Peyer's patch (tissue), 4 donors: ENCODE measurements at regions not wholly inside any gene's neighbourhood (a gene's known extent, or its start where the extent isn't known, plus 50 kb on each side); places are given as distances from the start of the nearest gene placed in this dataset.

Source experiments
- DNase-seq, 3 donors: peaks; one replicate each; pipeline ENCODE4 v3.0.0-alpha.2; 2017 to 2019
- H3K27ac ChIP-seq, 4 donors: fragments of 200-600 bp; sonication (generic); one replicate each; pipeline ENCODE4 v1.5.1; 2016 to 2019
- H3K27me3 ChIP-seq, 2 donors: fragments of 200-600 bp; sonication (generic); one replicate each; pipeline ENCODE4 v1.5.1; 2019
- H3K36me3 ChIP-seq, 3 donors: fragments of 200-600 bp; sonication (generic); one replicate each; pipeline ENCODE4 v1.5.1; 2016 to 2019
- H3K4me1 ChIP-seq, 4 donors: fragments of 200-600 bp; sonication (generic); one replicate each; pipeline ENCODE4 v1.5.1; 2016 to 2019
- H3K4me3 ChIP-seq, 4 donors: fragments of 200-600 bp; sonication (generic); 1 replicate in 3 of 4; 2 replicates in 1 of 4; pipeline ENCODE4 v1.5.1; 2016 to 2019; ENCODE audit warnings: mild to moderate bottlenecking in 1 of 4
- H3K9me3 ChIP-seq, 4 donors: fragments of 200-600 bp; sonication (generic); one replicate each; pipeline ENCODE4 v1.5.1; 2016 to 2019; ENCODE audit warnings: mild to moderate bottlenecking in 1 of 4
- POLR2A ChIP-seq, 2 donors: fragments of 450-650 bp; IDR thresholded peaks; one replicate each; pipeline ENCODE4 v1.5.1; 2017; ENCODE audit warnings: antibody characterized with exemption in 2 of 2, mild to moderate bottlenecking in 2 of 2, moderate library complexity in 2 of 2
- TF ChIP-seq, protein P1 (sequence below), 6 experiments: fragments of 450-650 bp in 4 of 6; fragments of 200-600 bp in 2 of 6; sonication (generic) in 1 of 6; IDR thresholded peaks; one replicate each; pipeline ENCODE4 v1.5.1; 2017 to 2019; ENCODE audit warnings: antibody characterized with exemption in 6 of 6, mild to moderate bottlenecking in 3 of 6, moderate library complexity in 1 of 6

DNA sequence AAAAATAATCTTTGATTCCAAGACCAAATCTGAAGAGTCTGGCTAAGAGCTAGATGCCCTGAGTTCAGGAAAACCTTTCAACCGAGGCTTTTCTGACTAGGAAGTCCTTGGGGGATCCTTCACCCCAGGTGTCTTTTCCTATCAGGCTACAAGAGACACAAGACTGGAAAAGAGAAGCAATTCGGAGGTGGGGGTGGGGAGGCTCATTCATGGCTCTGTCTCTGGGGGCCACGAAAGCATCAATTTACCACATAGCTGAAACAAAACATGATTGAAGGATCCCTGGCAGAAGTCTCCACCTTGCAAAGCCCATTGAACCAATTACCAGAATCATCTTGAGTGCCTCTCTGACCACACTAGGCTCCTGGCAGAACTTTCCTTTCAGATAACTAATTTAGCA, 239.8 kb upstream of the SALL1 start:
- H3K36me3 ChIP-seq = no peaks in the 10 kb centered on the region
- H3K9me3 ChIP-seq = no peaks in the 10 kb centered on the region
- no peaks in the 10 kb centered on the region for H3K4me1 ChIP-seq
- H3K4me3 ChIP-seq = no peak overlapping the region
- DNase-seq = no peak
- TF ChIP-seq, protein P1, sequence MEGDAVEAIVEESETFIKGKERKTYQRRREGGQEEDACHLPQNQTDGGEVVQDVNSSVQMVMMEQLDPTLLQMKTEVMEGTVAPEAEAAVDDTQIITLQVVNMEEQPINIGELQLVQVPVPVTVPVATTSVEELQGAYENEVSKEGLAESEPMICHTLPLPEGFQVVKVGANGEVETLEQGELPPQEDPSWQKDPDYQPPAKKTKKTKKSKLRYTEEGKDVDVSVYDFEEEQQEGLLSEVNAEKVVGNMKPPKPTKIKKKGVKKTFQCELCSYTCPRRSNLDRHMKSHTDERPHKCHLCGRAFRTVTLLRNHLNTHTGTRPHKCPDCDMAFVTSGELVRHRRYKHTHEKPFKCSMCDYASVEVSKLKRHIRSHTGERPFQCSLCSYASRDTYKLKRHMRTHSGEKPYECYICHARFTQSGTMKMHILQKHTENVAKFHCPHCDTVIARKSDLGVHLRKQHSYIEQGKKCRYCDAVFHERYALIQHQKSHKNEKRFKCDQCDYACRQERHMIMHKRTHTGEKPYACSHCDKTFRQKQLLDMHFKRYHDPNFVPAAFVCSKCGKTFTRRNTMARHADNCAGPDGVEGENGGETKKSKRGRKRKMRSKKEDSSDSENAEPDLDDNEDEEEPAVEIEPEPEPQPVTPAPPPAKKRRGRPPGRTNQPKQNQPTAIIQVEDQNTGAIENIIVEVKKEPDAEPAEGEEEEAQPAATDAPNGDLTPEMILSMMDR (IDR thresholded peaks at IDR 0.05) = no peak
- no peak for TF ChIP-seq POLR2A (IDR thresholded peaks at IDR 0.05)
- no peak overlapping the region for H3K27ac ChIP-seq
- no peaks in the 10 kb centered on the region for H3K27me3 ChIP-seq

DNA sequence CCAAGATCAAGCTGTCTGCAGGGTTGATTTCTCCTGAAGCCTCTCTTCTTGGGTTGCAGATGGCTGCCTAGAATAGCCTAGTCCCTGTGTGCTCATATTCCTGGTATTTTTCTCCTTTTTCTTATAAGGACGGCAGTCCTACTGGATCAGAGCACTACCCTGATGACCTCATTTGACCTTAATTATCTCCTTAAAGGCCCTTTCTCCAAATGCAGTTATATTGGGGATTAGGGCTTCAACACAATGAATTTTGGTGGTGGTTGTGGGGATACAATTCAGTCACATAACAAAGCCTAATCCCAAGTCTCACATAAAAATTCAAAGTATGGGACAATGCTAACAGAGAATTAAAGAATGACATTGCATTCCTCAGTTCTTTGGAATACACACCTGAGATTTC, 238.8 kb upstream of the SALL1 start:
- no peaks in the 10 kb centered on the region for H3K27me3 ChIP-seq
- H3K4me3 ChIP-seq = no peak overlapping the region
- DNase-seq = no peak
- H3K27ac ChIP-seq = no peak overlapping the region
- no peaks in the 10 kb centered on the region for H3K4me1 ChIP-seq
- H3K36me3 ChIP-seq = no peaks in the 10 kb centered on the region
- H3K9me3 ChIP-seq = no peaks in the 10 kb centered on the region
- TF ChIP-seq, protein P1 (IDR thresholded peaks at IDR 0.05) = no peak
- TF ChIP-seq POLR2A (IDR thresholded peaks at IDR 0.05) = no peak

DNA sequence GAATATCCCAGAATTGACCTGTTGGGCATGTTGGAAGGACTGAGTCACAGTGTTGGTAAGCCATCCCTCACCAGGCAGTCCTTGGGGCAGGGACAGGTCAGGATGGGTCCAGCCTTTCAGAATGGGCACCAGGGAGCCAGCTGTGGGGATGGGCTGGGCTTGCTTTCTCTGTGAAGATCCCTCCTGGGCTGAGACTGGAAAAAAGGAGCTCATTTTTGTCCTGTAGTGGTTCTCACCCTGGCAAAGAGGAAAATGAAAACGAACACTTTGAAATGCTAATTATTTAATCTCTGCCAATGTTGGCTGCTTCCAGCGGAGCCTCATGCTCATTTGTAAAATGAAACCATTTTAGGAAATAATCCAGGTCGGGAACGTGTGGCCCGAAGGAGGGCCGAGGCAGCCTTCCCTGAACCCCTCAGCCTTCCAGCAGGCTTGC, 237.5 kb upstream of the SALL1 start:
- H3K27me3 ChIP-seq = no peaks in the 10 kb centered on the region
- no peak for DNase-seq
- H3K4me1 ChIP-seq = no peaks in the 10 kb centered on the region
- no peak overlapping the region for H3K4me3 ChIP-seq
- H3K36me3 ChIP-seq = no peaks in the 10 kb centered on the region
- H3K9me3 ChIP-seq = no peaks in the 10 kb centered on the region
- TF ChIP-seq, protein P1 (IDR thresholded peaks at IDR 0.05) = no peak
- TF ChIP-seq POLR2A (IDR thresholded peaks at IDR 0.05) = no peak
- H3K27ac ChIP-seq = no peak overlapping the region

DNA sequence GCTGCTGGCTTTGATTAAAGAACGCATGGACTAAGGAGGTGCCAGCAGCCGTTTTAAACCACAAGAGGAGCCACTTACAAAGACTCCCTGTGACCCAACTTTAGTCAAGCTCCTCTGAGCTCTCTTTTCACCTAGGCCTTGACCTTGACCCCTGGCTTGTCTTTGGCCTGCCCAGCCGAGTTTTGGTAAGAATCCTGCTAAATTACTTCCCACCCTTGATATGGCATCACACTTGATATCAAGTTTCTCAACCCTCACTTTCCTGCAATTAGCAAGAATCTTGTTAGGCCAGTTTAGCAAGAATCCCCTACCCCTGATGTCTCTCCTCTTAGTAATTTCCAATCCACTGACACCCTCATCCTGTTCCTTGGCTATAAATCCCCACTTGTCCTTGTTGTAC, 232.8 kb upstream of the SALL1 start:
- Histone ChIP-seq H3K27me3 (no peaks in the 10 kb centered on the region), H3K4me1 (no peaks in the 10 kb centered on the region), H3K36me3 (no peaks in the 10 kb centered on the region), H3K4me3 (no peak overlapping the region), H3K27ac (no peak overlapping the region), H3K9me3 (no peaks in the 10 kb centered on the region)
- DNase-seq = no peak
- TF ChIP-seq POLR2A (IDR thresholded peaks at IDR 0.05) = no peak
- TF ChIP-seq, protein P1 (IDR thresholded peaks at IDR 0.05) = no peak

DNA sequence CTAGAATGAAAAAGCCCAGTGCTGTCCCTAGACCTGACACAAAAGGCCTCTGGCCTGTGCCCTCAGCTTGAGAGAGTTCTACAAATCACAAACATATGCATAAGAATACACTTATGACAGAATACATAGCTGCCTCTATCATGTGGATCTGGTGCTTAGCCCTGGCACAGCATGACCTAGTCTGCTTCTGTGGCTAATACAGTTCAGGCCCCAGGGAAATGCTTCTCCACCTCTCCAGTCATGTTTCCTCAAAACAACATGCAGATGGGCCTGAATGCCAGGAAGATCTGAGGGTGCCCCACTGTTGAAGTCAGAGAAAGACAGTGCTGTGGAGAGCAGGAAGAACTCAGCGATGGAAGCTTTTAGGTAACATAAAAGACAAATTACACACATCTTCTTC, 231.9 kb upstream of the SALL1 start:
- DNase-seq = no peak
- H3K27me3 ChIP-seq = no peaks in the 10 kb centered on the region
- no peak overlapping the region for H3K4me3 ChIP-seq
- H3K4me1 ChIP-seq = no peaks in the 10 kb centered on the region
- TF ChIP-seq, protein P1 (IDR thresholded peaks at IDR 0.05) = no peak
- no peak for TF ChIP-seq POLR2A (IDR thresholded peaks at IDR 0.05)
- H3K27ac ChIP-seq = no peak overlapping the region
- H3K9me3 ChIP-seq = no peaks in the 10 kb centered on the region
- no peaks in the 10 kb centered on the region for H3K36me3 ChIP-seq

DNA sequence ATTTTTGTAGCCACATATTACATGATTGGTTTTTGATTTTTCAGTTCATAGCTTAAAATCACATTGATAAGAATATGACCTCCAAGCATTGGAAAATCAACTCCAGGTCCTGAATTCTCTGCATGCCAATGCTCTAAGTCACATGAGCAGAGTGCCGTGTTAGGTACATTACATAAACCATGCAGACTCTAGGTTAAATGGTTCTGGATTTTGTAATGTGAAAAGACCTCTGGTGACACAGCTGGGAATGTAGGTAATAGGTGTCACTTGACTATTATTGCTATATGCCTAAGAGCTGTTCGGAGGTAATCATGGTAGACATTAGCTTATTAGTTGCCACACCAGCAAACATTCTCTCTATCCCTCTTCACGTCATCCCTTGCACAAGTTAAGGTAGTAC, 231.1 kb upstream of the SALL1 start:
- no peaks in the 10 kb centered on the region for H3K36me3 ChIP-seq
- H3K4me1 ChIP-seq = no peaks in the 10 kb centered on the region
- no peaks in the 10 kb centered on the region for H3K9me3 ChIP-seq
- TF ChIP-seq, protein P1 (IDR thresholded peaks at IDR 0.05) = no peak
- no peak for TF ChIP-seq POLR2A (IDR thresholded peaks at IDR 0.05)
- H3K27me3 ChIP-seq = no peaks in the 10 kb centered on the region
- no peak overlapping the region for H3K27ac ChIP-seq
- H3K4me3 ChIP-seq = no peak overlapping the region
- no peak for DNase-seq
